ENCODE measurements at regions not wholly inside any gene's neighbourhood (a gene's known extent, or its start where the extent isn't known, plus 50 kb on each side); places are given as distances from the start of the nearest gene placed in this dataset.
A peak's percentile ranks its signal among the peaks of the same experiment; 100 is the strongest.

DNA sequence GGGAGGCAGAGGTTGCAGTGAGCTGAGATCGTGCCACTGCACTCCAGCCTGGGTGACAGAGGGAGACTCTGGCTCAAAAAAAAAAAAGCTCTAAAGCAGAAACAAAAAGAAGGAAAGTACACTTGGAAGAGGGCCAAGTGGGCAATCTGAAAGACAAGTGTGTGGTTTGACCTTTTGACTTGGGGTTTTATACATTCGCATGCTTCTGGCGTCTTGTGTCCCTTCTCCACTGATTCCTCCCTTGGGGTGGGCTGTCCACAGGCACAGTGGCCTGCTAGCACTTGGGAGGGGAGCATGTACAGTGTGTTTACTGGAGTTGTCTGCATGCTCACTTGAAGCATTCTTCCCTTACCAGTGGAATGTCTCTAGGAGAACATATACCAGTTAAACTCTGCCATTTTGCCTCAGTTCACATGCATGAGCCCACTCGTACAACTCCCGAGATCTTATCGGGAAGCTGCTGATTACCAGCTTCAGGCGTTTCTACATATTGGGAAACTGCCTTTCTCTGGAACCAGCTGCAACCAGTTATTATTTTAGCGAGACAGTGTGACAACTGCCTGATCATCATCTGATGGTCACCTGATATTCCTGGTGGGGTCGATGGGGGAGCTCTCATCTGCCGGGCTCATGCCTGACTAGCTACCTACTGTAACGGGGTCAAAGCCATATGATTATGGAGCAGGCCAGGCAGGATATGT is 113.5 kb upstream of the ZNF678 start:
- DNase-seq (ENCODE audit: low spot score), result no peak

- DNase-seq (ENCODE audit: low spot score), result no peak
These were observed 114.3 kb upstream of the ZNF678 start for GRCh38 chr1:227449051-227449450.

GRCh38 chr1:227447531-227447990 is 115.8 kb upstream of the ZNF678 start:
- DNase-seq (ENCODE audit: low spot score), result no peak

DNA sequence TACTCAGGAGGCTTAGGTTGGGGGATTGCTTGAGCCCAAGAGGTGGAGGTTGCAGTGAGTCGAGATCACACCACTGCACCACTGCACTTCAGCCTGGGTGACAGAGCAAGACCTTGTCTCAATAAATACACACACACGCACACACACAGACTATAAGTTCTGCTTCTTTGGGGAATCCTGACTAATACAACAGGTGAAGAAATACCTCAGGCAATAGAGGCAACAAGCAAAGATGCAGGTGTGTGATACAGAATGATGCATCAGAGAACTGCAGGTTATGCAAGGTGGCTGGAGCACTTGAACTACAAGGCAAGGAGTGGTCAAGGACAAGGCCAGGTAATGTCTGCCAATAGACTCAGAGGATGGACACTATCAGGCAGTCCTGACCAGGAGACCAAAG is 117.6 kb upstream of the ZNF678 start:
- no peak for DNase-seq (ENCODE audit: low spot score)

- DNase-seq (ENCODE audit: low spot score), result no peak
These were observed 118.2 kb upstream of the ZNF678 start for GRCh38 chr1:227445092-227445674.

GRCh38 chr1:227440182-227440581 is 121.9 kb upstream of the CDC42BPA start:
- DNase-seq (ENCODE audit: low spot score), result peak; percentile 56

DNA sequence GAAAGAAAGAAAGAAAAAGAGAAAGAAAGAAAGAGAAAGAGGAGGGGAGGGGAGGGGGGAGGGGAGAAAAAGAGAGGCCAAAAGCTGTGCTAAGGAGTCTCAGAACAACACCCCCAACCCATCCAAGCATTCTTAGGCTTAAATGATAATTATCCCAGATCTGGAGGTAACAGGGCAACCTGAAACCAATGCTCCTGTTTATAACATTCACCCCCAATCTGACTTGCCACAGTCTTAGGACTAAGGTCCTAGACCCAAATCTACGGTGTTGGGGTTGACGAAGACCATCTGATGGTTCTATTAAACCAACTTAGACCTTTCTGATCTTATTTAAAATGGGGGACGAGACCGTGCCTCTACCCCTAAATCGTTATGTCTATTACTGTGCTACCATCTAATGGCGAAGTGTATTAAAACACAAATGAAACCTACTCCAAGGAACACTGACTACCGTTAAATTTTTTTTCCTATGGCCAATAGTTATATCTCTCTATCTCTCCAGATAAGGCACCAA is 119.3 kb upstream of the CDC42BPA start:
- DNase-seq (ENCODE audit: low spot score), result peak; percentile 81

- peak; percentile 46 for DNase-seq (ENCODE audit: low spot score)
These were observed 116.6 kb upstream of the CDC42BPA start for GRCh38 chr1:227434808-227435444.

- DNase-seq (ENCODE audit: low spot score), result no peak
These were observed 115.5 kb upstream of the CDC42BPA start for GRCh38 chr1:227433663-227434341.

DNA sequence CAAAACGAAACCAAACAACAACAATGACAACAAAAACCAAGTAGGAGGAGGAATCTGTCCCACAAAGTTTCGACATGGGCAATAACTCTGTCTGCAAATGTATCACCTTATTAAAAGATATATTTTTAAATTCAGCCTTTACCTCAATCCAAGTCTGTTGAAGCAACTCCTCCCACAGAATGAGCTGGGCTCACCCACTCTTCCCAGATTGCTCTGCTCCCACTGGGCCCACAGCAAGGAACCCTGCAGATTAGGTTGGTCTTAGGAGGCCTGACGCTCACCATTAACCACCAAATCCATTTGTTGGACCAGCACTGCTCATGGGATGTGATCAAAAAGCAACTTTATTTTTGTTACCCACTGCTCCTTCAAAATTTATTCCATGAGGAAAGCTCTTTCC is 114.7 kb upstream of the CDC42BPA start:
- DNase-seq (ENCODE audit: low spot score), result no peak

GRCh38 chr1:227432181-227432535 is 113.9 kb upstream of the CDC42BPA start:
- DNase-seq (ENCODE audit: low spot score), result no peak

DNA sequence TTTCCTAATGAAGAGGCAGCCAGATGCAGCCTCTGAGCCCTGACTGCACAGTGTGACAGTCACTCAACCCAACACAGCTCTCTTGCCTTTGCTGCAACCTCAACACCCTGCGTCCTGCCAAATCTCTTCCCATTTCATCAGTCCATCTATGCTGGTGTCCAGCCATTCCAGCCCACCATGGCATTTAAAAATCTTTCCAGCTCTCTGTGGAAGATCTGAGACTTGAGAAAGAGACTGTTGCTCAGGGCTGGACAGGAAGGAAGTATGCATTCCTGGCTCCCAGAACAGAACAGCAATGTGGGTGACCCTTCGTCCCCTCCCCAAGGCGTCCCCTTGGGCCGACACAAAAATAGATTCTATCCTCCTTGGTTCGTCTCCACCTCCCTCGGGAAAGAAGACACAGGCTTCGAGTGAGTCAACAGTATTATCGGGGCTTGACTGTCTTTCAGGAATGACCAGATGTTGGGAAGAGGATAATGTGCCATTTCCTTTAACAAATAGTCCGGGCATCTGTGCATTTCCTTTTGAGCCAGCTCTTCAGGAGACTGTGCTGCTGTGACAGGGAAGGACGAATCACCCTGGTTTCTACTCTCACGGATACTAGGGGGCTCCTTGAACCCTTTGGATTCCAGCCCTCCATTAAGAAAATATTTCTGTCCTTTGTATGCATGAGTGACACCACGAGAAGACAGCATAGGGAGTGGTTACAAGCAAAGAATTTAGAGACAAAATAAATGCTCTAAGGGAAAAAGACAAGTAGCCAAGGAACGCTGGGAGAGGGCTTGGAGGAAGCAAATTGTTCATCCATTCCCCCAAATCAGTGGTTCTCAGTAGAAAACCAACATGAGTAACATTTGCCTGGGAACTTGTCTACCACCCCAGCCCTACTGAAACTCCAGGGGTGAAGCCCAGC is 111.4 kb upstream of the CDC42BPA start:
- DNase-seq (ENCODE audit: low spot score), result no peak

DNA sequence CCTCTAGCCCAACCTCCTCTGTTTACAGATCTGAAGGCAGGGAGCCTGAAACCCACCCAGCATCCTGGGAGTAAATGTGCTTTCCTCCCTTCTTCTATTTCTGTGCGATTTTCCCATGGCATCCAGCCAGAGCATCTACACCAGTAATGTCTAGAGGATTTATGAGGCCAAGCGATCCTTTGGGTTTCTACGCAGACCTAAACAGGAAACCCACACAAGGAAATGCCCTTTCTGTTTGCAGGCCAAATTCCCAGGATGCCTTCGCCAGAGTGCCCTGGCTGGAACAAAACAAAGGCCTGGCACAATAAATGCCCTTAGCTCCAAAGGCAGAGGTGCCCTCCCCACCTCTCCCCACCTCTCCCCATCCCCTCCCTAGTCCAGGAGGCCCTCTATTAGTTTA is 110.5 kb upstream of the CDC42BPA start:
- no peak for DNase-seq (ENCODE audit: low spot score)

DNA sequence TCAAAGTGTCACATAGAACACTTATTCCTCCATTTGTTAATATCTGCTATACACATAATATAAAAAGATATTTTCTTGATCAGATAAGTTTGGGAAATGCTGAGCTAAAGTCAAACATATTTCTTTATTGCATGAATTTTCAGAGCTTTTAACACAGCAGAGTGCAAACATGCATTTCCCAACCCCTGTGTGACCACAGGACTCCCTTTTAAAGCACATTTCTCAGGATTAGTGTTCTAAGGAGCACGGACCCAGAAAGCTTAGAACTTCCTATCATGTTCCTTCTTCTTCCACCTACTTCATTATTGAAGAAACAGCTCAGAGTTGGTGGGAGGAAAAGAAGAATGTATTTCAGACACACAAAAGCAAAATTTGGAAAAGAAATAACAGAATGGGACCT is 109.1 kb upstream of the CDC42BPA start:
- no peak for DNase-seq (ENCODE audit: low spot score)

DNA sequence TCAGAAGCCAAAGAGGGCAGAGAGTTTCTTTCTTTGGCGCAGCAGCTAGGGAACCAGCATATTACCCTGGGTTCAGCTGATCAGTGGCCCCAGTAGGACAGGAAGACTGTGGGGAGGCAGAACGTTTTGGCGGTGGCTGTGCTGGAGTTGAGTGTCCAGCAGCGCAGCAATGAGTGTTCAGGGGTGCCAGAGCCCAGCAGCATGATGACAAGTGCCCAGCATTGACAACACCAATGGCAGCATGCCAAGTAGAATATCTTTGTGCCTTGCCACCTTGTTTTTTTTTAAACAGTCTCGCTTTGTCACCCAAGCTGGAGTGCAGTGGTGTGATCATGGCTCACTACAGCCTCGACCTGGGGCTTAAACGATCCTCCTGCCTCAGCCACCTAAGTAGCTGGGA is 106.7 kb upstream of the CDC42BPA start:
- DNase-seq (ENCODE audit: low spot score), result no peak

DNA sequence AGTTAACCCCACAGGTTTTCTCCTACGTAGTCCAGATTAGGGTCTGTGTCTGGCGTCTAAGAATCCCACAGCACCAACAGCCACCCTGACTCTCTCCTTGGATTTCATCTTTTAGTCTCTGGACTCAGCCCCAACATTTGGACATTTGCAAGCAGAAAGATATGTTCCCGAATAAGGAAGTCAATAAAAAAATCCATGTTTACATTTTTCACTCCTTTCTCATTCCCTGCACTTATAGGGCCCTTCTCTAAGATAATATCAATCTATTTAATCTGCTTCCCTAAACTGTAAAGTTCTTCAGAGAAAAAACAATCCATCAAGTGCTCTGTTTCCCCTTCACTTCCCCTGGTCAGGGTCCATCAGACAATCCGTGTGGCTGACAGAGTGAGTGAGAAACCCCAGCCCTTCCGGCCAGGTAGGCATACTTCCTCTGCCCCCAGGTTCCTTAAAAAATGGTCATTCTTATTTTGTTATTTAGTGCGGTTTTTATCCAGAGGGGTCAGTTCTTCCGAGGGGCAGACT is 105.9 kb upstream of the CDC42BPA start:
- no peak for DNase-seq (ENCODE audit: low spot score)

GRCh38 chr1:227422581-227422980 is 104.3 kb upstream of the CDC42BPA start:
- DNase-seq (ENCODE audit: low spot score), result no peak

DNA sequence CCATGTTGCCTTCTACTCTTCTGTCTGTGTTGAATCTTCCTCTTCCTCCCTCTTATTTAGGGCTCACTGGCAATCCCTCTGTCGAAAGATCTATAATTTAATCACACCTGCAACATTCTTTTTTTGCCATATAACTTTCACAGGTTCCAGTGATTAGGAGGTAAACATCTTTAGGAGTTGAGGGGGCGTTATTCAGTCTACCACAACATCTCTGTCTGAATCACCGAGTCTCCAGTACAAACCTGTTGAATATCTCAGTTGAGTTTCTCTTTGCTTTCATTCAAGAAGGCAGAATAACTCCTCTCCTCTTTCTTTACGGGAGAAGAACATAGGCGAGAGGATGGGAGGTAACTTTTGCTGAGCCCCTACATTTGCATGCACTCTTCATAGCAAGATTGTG is 101.9 kb upstream of the CDC42BPA start:
- no peak for DNase-seq (ENCODE audit: low spot score)

GRCh38 chr1:227417756-227418480 is 99.6 kb upstream of the CDC42BPA start:
- no peak for DNase-seq (ENCODE audit: low spot score)

DNA sequence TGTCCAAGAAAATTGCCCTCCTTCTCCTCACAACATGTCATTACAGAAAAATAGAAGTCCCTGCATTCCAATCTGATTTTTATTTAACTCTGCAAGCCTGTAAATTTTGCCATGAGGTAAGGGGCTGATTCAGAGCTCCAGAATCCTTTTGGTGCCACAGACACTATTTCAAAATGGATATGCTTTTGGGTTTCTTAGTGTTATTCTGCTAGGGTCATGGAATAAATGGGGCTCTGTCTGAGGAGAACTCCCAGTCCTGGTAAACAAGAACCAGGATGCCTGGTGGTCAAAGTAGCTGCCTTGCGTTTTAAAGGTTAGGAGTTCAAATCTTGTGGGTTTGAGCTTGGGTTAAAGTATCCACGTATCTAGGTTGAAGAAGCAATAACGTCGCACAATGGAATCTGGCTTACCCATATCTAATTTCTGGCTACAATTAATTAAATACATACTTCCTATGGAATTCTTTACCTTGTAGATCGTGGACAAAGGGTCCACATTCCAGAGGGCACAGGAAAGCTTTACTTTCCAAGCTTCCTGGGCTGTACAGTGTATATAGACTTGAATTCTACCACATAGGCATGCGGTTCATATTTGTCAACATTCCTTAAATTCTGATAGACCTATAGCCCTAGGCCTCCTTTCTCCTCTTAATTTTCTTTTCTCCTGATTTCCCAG is 98.0 kb upstream of the CDC42BPA start:
- no peak for DNase-seq (ENCODE audit: low spot score)

All from Ammon's horn (tissue), 1 donor.